Activated CD8-positive, alpha-beta T cell treated with anti-CD3 and anti-CD28 coated beads for 36 hours (primary cell): ENCODE measurements at regions not wholly inside any gene's neighbourhood (a gene's known extent, or its start where the extent isn't known, plus 50 kb on each side); places are given as distances from the start of the nearest gene placed in this dataset.
"Not testable (repeated sequence)": the region's sequence is repeated elsewhere in the genome, so short reads cannot be mapped to it uniquely, and the experiment has no call there.

ENCODE experiments used
- ATAC-seq: fragments of 200-7000 bp; cut with Tn5 transposase; one replicate; pipeline ENCODE4 v1.10.0; 2021; ENCODE audit warnings: mild to moderate bottlenecking, moderate library complexity
- CTCF ChIA-PET: fragments of 350-600 bp; sonication (Branson Sonifier 250); formaldehyde crosslinking; loops from one replicate; lab custom pipeline; 2021; ENCODE audit warnings: antibody characterized with exemption; lab: Charles Lee
- POLR2A ChIA-PET: fragments of 350-600 bp; sonication (Branson Sonifier 250); formaldehyde crosslinking; loops from one replicate; lab custom pipeline; 2021; ENCODE audit warnings: antibody characterized with exemption; lab: Charles Lee
- DNase-seq: peaks from one replicate; pipeline ENCODE4 v3.0.0-alpha.2; 2020
- H3K27ac Mint-ChIP-seq: one replicate; pipeline ENCODE4 v1.8.0; 2021; ENCODE audit warnings: mild to moderate bottlenecking, mixed read lengths
- H3K27me3 Mint-ChIP-seq: one replicate; pipeline ENCODE4 v1.8.0; 2021; ENCODE audit warnings: mixed read lengths
- H3K36me3 Mint-ChIP-seq: one replicate; pipeline ENCODE4 v1.8.0; 2021; ENCODE audit warnings: low read depth, mixed read lengths
- H3K4me1 Mint-ChIP-seq: one replicate; pipeline ENCODE4 v1.8.0; 2021; ENCODE audit warnings: low read depth, mixed read lengths
- H3K4me3 Mint-ChIP-seq: one replicate; pipeline ENCODE4 v1.8.0; 2021; ENCODE audit warnings: mild to moderate bottlenecking, moderate library complexity, mixed read lengths
- H3K9me3 Mint-ChIP-seq: one replicate; pipeline ENCODE4 v1.8.0; 2021; ENCODE audit warnings: mixed read lengths
- intact Hi-C: fragments of 100-400 bp; cut with micrococcal nuclease; formaldehyde crosslinking; loops from one replicate; pipeline ENCODE4 v1.10.0; 2022
- TF ChIP-seq, protein P1 (sequence below): fragments of 200-600 bp; IDR thresholded peaks from one replicate; pipeline ENCODE4 v1.8.0; 2022; ENCODE audit warnings: antibody characterized with exemption, mild to moderate bottlenecking

DNA sequence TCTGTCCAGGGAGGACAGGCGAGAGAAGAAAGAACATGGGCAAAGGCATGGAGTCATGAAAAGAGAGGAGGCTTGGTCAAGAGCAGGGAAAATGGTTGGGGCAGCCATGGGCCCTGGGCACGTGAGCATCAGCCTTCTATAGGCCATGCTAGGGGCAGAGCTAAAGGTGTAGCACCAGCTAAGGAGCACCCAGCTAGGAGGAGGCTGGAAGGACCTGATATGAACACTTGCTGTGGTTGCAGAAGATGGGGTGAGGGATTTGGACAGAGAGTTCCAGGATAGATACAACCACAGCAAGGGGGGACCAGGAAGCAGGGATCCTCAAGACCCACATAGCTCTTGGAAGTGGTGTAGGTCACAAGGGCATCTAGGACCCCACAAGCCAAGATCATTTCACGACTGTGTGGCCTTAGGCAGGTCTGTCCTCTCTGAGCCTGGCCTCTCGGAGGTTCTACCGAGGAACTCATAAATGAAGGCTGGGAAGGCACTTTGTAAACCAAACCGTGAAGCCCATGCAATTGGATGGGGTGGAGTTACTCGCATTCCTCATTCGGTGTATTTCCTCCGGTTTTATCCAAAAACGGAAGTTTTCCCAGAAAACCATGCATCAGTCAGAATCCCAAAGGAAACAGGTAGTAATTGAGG, 74.0 kb upstream of the TOP1 start:
- ATAC-seq = no peak
- intact Hi-C loops = no loop called here
- ChIA-PET CTCF (interaction anchor here (1.7 to 3.3 kb wide), 2 partner anchors 9 to 12 kb away, joined by 7 to 22 read pairs; no protein-coding TSS in a partner anchor), POLR2A (no interaction called here)
- no peak overlapping the region for H3K4me3 Mint-ChIP-seq
- H3K4me1 Mint-ChIP-seq = no peaks in the 10 kb centered on the region
- H3K36me3 Mint-ChIP-seq = no peaks in the 10 kb centered on the region
- H3K9me3 Mint-ChIP-seq = no peaks in the 10 kb centered on the region
- no peak overlapping the region for H3K27ac Mint-ChIP-seq
- no peak for DNase-seq
- H3K27me3 Mint-ChIP-seq = no peaks in the 10 kb centered on the region
- TF ChIP-seq, protein P1, sequence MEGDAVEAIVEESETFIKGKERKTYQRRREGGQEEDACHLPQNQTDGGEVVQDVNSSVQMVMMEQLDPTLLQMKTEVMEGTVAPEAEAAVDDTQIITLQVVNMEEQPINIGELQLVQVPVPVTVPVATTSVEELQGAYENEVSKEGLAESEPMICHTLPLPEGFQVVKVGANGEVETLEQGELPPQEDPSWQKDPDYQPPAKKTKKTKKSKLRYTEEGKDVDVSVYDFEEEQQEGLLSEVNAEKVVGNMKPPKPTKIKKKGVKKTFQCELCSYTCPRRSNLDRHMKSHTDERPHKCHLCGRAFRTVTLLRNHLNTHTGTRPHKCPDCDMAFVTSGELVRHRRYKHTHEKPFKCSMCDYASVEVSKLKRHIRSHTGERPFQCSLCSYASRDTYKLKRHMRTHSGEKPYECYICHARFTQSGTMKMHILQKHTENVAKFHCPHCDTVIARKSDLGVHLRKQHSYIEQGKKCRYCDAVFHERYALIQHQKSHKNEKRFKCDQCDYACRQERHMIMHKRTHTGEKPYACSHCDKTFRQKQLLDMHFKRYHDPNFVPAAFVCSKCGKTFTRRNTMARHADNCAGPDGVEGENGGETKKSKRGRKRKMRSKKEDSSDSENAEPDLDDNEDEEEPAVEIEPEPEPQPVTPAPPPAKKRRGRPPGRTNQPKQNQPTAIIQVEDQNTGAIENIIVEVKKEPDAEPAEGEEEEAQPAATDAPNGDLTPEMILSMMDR = no peak

DNA sequence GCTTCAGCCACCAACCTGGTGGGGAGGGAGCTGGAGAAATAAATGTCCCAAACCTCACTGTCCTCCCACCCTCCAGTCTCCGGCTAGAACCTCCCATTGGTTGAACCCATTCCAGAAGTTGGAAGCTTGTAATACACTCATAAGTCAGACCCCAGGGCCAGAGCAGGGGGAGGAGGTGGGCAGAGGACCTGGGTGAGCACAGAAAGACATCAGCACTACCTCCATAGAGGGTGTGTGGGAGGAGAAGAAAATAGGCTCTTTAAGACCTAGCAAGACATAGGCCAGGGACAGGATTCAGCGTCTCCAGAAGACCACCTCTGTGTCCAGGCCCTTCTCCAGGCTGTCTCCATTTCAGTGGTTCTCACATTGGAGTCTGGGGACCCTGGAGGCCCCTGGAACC, 73.3 kb upstream of the TOP1 start:
- TF ChIP-seq, protein P1 = no peak
- intact Hi-C loops = no loop called here
- H3K9me3 Mint-ChIP-seq = no peaks in the 10 kb centered on the region
- DNase-seq = no peak
- H3K4me3 Mint-ChIP-seq = no peak overlapping the region
- no peak overlapping the region for H3K27ac Mint-ChIP-seq
- ChIA-PET POLR2A (no interaction called here), CTCF (no interaction called here)
- H3K36me3 Mint-ChIP-seq = no peaks in the 10 kb centered on the region
- no peak for ATAC-seq
- no peaks in the 10 kb centered on the region for H3K27me3 Mint-ChIP-seq
- no peaks in the 10 kb centered on the region for H3K4me1 Mint-ChIP-seq

DNA sequence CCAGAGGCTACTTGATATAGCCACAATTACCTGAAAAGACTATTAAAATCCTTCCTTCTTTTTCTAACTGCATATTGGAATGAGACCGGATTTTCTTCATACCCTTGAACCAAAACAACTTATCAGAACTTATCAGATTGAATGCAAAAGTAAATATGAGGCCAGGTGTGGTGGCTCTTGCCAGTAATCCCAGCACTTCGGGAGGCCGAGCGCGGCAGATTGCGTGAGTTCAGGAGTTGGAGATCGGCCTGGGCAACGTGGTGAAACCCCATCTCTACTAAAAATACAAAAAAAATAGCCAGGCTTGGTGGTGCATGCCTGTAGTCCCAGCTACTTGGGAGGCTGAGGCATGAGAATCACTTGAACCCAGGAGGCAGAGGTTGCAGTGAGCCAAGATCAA, 72.8 kb upstream of the TOP1 start:
- H3K4me1 Mint-ChIP-seq, H3K36me3 Mint-ChIP-seq, ATAC-seq, DNase-seq, H3K4me3 Mint-ChIP-seq, intact Hi-C loops, POLR2A ChIA-PET, H3K9me3 Mint-ChIP-seq, H3K27me3 Mint-ChIP-seq, H3K27ac Mint-ChIP-seq: not testable (repeated sequence)
- CTCF ChIA-PET = interaction anchor here (1.0 kb wide), 1 partner anchor 214 kb away, joined by 3 read pairs; no protein-coding TSS in a partner anchor

DNA sequence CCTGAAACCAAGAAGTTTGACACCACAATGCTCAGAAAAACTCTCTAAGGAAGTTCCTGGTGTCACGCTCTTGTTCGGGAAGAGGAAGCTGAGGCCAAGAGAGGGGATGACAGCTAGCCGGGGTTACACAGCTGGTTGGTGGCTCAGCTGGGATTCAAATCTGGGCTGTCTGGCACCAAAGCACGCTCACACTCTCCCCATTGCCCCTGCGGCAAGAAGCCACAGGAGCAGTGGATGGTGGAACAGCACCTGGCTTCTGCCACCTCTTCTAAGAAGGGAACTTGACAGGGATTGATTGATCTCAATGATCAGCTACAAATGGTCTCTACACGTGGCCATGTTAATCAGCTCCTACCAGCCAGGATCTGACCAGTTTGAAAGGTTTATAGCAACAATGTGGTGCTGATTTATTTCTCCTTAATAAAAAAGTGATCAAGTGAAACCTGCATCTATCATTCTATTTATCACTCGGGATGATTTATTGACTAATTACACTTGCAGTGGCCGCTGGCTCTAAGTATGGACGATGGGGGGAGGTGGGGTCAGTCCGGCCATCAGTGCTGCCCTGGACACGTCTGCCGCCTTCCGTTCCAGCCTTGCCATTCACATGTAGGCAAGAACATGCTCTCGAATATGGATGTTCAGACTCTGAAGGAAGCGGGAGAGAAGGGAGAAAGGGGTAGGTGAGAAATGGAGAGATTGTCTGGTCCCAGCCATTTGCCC, 71.9 kb upstream of the TOP1 start:
- TF ChIP-seq, protein P1 = no peak
- ATAC-seq = no peak
- H3K27me3 Mint-ChIP-seq = no peaks in the 10 kb centered on the region
- no peak overlapping the region for H3K27ac Mint-ChIP-seq
- DNase-seq = no peak
- no peaks in the 10 kb centered on the region for H3K9me3 Mint-ChIP-seq
- CTCF ChIA-PET = interaction anchor here (1.0 kb wide), 1 partner anchor 215 kb away, joined by 3 read pairs; no protein-coding TSS in a partner anchor
- H3K4me3 Mint-ChIP-seq = no peak overlapping the region
- intact Hi-C loops = no loop called here
- POLR2A ChIA-PET = no interaction called here
- no peaks in the 10 kb centered on the region for H3K36me3 Mint-ChIP-seq
- peaks cover 3% of the 10 kb centered on the region for H3K4me1 Mint-ChIP-seq

DNA sequence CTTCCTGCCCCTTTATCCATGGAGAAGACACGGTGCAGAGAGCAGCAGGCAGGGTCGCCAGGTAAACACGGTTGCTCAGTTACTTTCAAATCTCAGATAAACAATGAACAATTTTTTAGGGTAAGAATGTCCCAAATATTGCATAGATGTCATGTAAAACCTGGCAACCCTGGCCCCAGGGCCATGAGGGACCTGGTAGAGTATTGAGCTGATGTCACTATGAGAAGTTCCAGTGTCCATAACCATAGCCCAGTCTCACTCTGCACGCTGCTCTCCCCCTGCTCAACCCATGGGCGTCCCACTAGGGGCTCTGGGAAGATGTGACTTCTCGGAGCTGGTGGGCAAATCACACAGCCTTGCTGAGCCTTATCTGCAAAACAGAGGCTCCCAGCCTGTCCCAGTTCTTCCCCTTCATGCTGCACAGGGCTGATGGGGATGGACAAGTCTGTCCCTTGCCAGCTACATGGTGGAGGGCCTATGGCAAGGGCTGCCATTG, 71.3 kb upstream of the TOP1 start:
- Mint-ChIP-seq H3K4me3 (no peak overlapping the region), H3K27me3 (no peaks in the 10 kb centered on the region), H3K27ac (no peak overlapping the region), H3K4me1 (peaks cover 8% of the 10 kb centered on the region), H3K36me3 (no peaks in the 10 kb centered on the region), H3K9me3 (no peaks in the 10 kb centered on the region)
- TF ChIP-seq, protein P1 = no peak
- ChIA-PET POLR2A (no interaction called here), CTCF (interaction anchor here (1.0 kb wide), 1 partner anchor 216 kb away, joined by 5 read pairs; no protein-coding TSS in a partner anchor)
- DNase-seq (no peak), ATAC-seq (no peak)
- intact Hi-C loops = no loop called here
